ENCODE measurements at regions not wholly inside any gene's neighbourhood (a gene's known extent, or its start where the extent isn't known, plus 50 kb on each side); places are given as distances from the start of the nearest gene placed in this dataset.

GRCh38 chr13:69524459-69525150 lies 583.0 kb upstream of the ATXN8OS start:
- Histone ChIP-seq H3K27ac (no peak overlapping the region), H3K36me3 (ENCODE audit: low read depth, missing control alignments) (no peaks in the 10 kb centered on the region), H3K9me3 (no peaks in the 10 kb centered on the region), H3K4me3 (no peak overlapping the region), H3K4me1 (no peaks in the 10 kb centered on the region), H3K27me3 (no peaks in the 10 kb centered on the region)
- no peak for DNase-seq
- peak in 1 of 3 experiments; percentile 40 for TF ChIP-seq CTCF (IDR thresholded peaks at IDR 0.05)
- no peak for TF ChIP-seq POLR2A (IDR thresholded peaks at IDR 0.05)
- WGBS, 2 donors: 60 to 65% methylated on average over 2 of the region's 2 CpGs
- intact Hi-C loops (cut with DNase I; ENCODE audit: low total_unique reads): no loop called here

GRCh38 chr13:69496981-69497380 lies 610.6 kb upstream of the ATXN8OS start:
- Histone ChIP-seq H3K4me1 (no peaks in the 10 kb centered on the region), H3K4me3 (no peak overlapping the region), H3K36me3 (ENCODE audit: low read depth, missing control alignments) (no peaks in the 10 kb centered on the region), H3K27ac (no peak overlapping the region), H3K9me3 (no peaks in the 10 kb centered on the region), H3K27me3 (no peaks in the 10 kb centered on the region)
- TF ChIP-seq POLR2A (IDR thresholded peaks at IDR 0.05) (no peak), CTCF (IDR thresholded peaks at IDR 0.05) (no peak)
- intact Hi-C loops (cut with DNase I; ENCODE audit: low total_unique reads): no loop called here
- no peak for DNase-seq
- WGBS, 2 donors: 88 to 97% methylated on average over 2 of the region's 2 CpGs

- TF ChIP-seq POLR2A (IDR thresholded peaks at IDR 0.05) (no peak), CTCF (IDR thresholded peaks at IDR 0.05) (no peak)
- H3K4me3 ChIP-seq: no peak overlapping the region
- no peak for DNase-seq
- intact Hi-C loops (cut with DNase I; ENCODE audit: low total_unique reads): no loop called here
- H3K27ac ChIP-seq: no peak overlapping the region
- H3K27me3 ChIP-seq: no peaks in the 10 kb centered on the region
- no peaks in the 10 kb centered on the region for H3K36me3 ChIP-seq (ENCODE audit: low read depth, missing control alignments)
- WGBS, 2 donors: 72 to 77% methylated on average over 2 of the region's 2 CpGs
- no peaks in the 10 kb centered on the region for H3K9me3 ChIP-seq
- no peaks in the 10 kb centered on the region for H3K4me1 ChIP-seq
Measured at GRCh38 chr13:69495096-69495495, 612.5 kb upstream of the ATXN8OS start.

GRCh38 chr13:69487576-69487975 lies 620.0 kb upstream of the ATXN8OS start:
- intact Hi-C loops (cut with DNase I; ENCODE audit: low total_unique reads): no loop called here
- Histone ChIP-seq H3K36me3 (ENCODE audit: low read depth, missing control alignments) (no peaks in the 10 kb centered on the region), H3K27me3 (no peaks in the 10 kb centered on the region), H3K4me1 (no peaks in the 10 kb centered on the region), H3K9me3 (no peaks in the 10 kb centered on the region), H3K27ac (no peak overlapping the region), H3K4me3 (no peak overlapping the region)
- no peak for DNase-seq
- TF ChIP-seq POLR2A (IDR thresholded peaks at IDR 0.05): no peak
- no peak for TF ChIP-seq CTCF (IDR thresholded peaks at IDR 0.05)

GRCh38 chr13:69485991-69486592 lies 621.5 kb upstream of the ATXN8OS start:
- H3K27me3 ChIP-seq: no peaks in the 10 kb centered on the region
- no peak overlapping the region for H3K4me3 ChIP-seq
- no peak for DNase-seq
- 56 to 67% methylated on average over 4 of the region's 4 CpGs for WGBS, 2 donors
- TF ChIP-seq POLR2A (IDR thresholded peaks at IDR 0.05) (no peak), CTCF (IDR thresholded peaks at IDR 0.05) (no peak)
- no peaks in the 10 kb centered on the region for H3K36me3 ChIP-seq (ENCODE audit: low read depth, missing control alignments)
- H3K27ac ChIP-seq: no peak overlapping the region
- no peaks in the 10 kb centered on the region for H3K9me3 ChIP-seq
- H3K4me1 ChIP-seq: no peaks in the 10 kb centered on the region
- intact Hi-C loops (cut with DNase I; ENCODE audit: low total_unique reads): no loop called here
